PC-3 (cell line): ENCODE measurements at regions not wholly inside any gene's neighbourhood (a gene's known extent, or its start where the extent isn't known, plus 50 kb on each side); places are given as distances from the start of the nearest gene placed in this dataset.

Experiments used
- CTCF ChIP-seq: fragments of 300-600 bp; sonication (generic); conservative IDR thresholded peaks from 2 replicates; pipeline ENCODE4 v1.5.1; 2017; ENCODE audit warnings: antibody characterized with exemption, low read depth, mild to moderate bottlenecking, low read length
- EZH2 ChIP-seq: fragments of 300-600 bp; sonication (generic); IDR thresholded peaks from one replicate; pipeline ENCODE4 v1.6.1; 2017; ENCODE audit warnings: antibody characterized with exemption, mild to moderate bottlenecking, low read length; ENCODE audit not compliant: unreplicated experiment

- TF ChIP-seq CTCF (no peak), EZH2 (no peak)
These were observed 66.3 kb upstream of the FANCC start for GRCh38 chr9:95383845-95384244.
